Heart right ventricle (tissue), 16 donors: ENCODE measurements at regions not wholly inside any gene's neighbourhood (a gene's known extent, or its start where the extent isn't known, plus 50 kb on each side); places are given as distances from the start of the nearest gene placed in this dataset.

Source experiments
- ATAC-seq, 8 donors: fragments of 200-7000 bp; cut with Tn5 transposase; one replicate each; pipeline ENCODE4 v1.9.1; 2020; ENCODE audit warnings: mild to moderate bottlenecking in 8 of 8, moderate library complexity in 8 of 8, moderate number of reproducible peaks in 1 of 8
- DNase-seq, 2 donors: peaks; one replicate each; pipeline ENCODE4 v3.0.0-alpha.2; 2020
- H3K27ac ChIP-seq, 10 donors: fragments of 200-600 bp; sonication (generic) in 2 of 10; one replicate each; pipeline versions ENCODE4 v1.5.0 to v1.8.0; 2020 to 2022; ENCODE audit warnings: mild to moderate bottlenecking in 3 of 10
- H3K27me3 ChIP-seq, 7 donors: fragments of 200-600 bp; one replicate each; pipeline ENCODE4 v1.8.0; 2021 to 2022; ENCODE audit warnings: mild to moderate bottlenecking in 2 of 7
- H3K36me3 ChIP-seq, 9 donors: fragments of 200-600 bp; sonication (generic) in 1 of 9; one replicate each; pipeline versions ENCODE4 v1.5.0 to v1.8.0; 2020 to 2022; ENCODE audit warnings: mild to moderate bottlenecking in 2 of 9
- H3K4me1 ChIP-seq, 9 donors: fragments of 200-600 bp; sonication (generic) in 1 of 9; one replicate each; pipeline versions ENCODE4 v1.5.0 to v1.8.0; 2020 to 2022; ENCODE audit warnings: mild to moderate bottlenecking in 4 of 9
- H3K4me3 ChIP-seq, 10 donors: fragments of 200-600 bp; sonication (generic) in 2 of 10; one replicate each; pipeline versions ENCODE4 v1.5.0 to v1.8.0; 2020 to 2022; ENCODE audit warnings: mild to moderate bottlenecking in 7 of 10, moderate library complexity in 2 of 10
- H3K9me3 ChIP-seq, 11 donors: fragments of 200-600 bp in 10 of 11; sonication (generic) in 2 of 11; one replicate each; pipeline versions ENCODE4 v1.5.0 to v1.8.0; 2013 to 2022; ENCODE audit warnings: mild to moderate bottlenecking in 2 of 11, control low read depth in 1 of 11, moderate library complexity in 1 of 11
- CTCF ChIP-seq, 9 donors: fragments of 200-600 bp; sonication (generic) in 2 of 9; IDR thresholded peaks; one replicate each; pipeline versions ENCODE4 v1.5.0 to v1.8.0; 2021 to 2022; ENCODE audit warnings: antibody characterized with exemption in 9 of 9, mild to moderate bottlenecking in 5 of 9, moderate library complexity in 1 of 9
- WGBS, 2 donors: extraction: QIAGEN DNeasy Blood & Tissue Kit; methylation state at CpG; one replicate each; pipeline ENCODE4 v1.1.7; 2013; ENCODE audit warnings: inconsistent platforms in 1 of 2; 5-methylcytosine and 5-hydroxymethylcytosine counted together
- intact Hi-C, 10 donors: fragments of 100-400 bp; cut with DNase I; formaldehyde crosslinking; loops; one replicate each; pipeline versions ENCODE4 v1.11.1 to v1.14.2; 2022
- donor health status: Arrhythmogenic right ventricular cardiomyopathy.
- donor health status: ischemic (EF 13 %, LVEDD 7.1; RV severe dilation, severe dysfunction).
- donor health status: healthy with polysubstance abuse.
- donor health status: DM: no; HTN: yes; CAD: no.
- donor health status: DM: no; HTN: no; CAD: no.
- donor health status: ischemic (EF 25% LVEDD 6.9; RV normal size, moderate dysfunction).
- donor health status: ischemic (EF 25% LVEDD 5.7; RV mildly dilated, moderate dysfunction).
- donor health status: healthy.
- donor health status: DM: yes; HTN: yes; CAD: no.
- donor health status: Ischemic cardiomyopathy.
- donor health status: ischemic (EF 35%, LVEDD 5.7; RV mildly dilated, moderate dysfunction).
- donor health status: nonischemic (EF 11% LVEDD 7.7; RV severe dilation, severe dysfunction).
- donor health status: DM: yes; HTN: yes; CAD: no.
- donor health status: PGD.
- donor health status: ischemic (EF 29% LVEDD 5.4; RV normal size, mild dysfunction).
- donor health status: nonischemic (EF 23%, LVEDD 6.1; RV moderate dilation, normal function).

GRCh38 chr9:1759009-1759408, 256.1 kb upstream of the SMARCA2 start:
- Histone ChIP-seq H3K4me3 (no peak overlapping the region), H3K36me3 (no peaks in the 10 kb centered on the region), H3K9me3 (no peaks in the 10 kb centered on the region), H3K27me3 (no peaks in the 10 kb centered on the region), H3K27ac (no peak overlapping the region), H3K4me1 (no peaks in the 10 kb centered on the region)
- WGBS, 2 donors = 60 to 65% methylated on average over 2 of the region's 2 CpGs
- DNase-seq (no peak), ATAC-seq (no peak)
- no peak for TF ChIP-seq CTCF (IDR thresholded peaks at IDR 0.05)
- intact Hi-C loops = no loop called here

- Histone ChIP-seq H3K27me3 (no peaks in the 10 kb centered on the region), H3K9me3 (no peaks in the 10 kb centered on the region), H3K27ac (no peak overlapping the region), H3K36me3 (no peaks in the 10 kb centered on the region), H3K4me3 (no peak overlapping the region), H3K4me1 (no peaks in the 10 kb centered on the region)
- DNase-seq (no peak), ATAC-seq (no peak)
- intact Hi-C loops = no loop called here
- TF ChIP-seq CTCF (IDR thresholded peaks at IDR 0.05) = no peak
- 65 to 68% methylated on average over 5 of the region's 5 CpGs for whole genome bisulfite sequencing, 2 donors
Measured at GRCh38 chr9:1759771-1760300, 255.3 kb upstream of the SMARCA2 start.

- Histone ChIP-seq H3K4me3 (no peak overlapping the region), H3K27me3 (no peaks in the 10 kb centered on the region), H3K27ac (no peak overlapping the region), H3K9me3 (no peaks in the 10 kb centered on the region), H3K4me1 (no peaks in the 10 kb centered on the region), H3K36me3 (no peaks in the 10 kb centered on the region)
- 73 to 74% methylated on average over 4 of the region's 4 CpGs for WGBS, 2 donors
- no peak for DNase-seq
- ATAC-seq = no peak
- TF ChIP-seq CTCF (IDR thresholded peaks at IDR 0.05) = no peak
- intact Hi-C loops = no loop called here
Measured at GRCh38 chr9:1761807-1762206, 253.3 kb upstream of the SMARCA2 start.

- H3K9me3 ChIP-seq = peaks cover 0 to 7% (median 0%) of the 10 kb centered on the region in 11 donors
- no peaks in the 10 kb centered on the region for H3K36me3 ChIP-seq
- no peaks in the 10 kb centered on the region for H3K4me1 ChIP-seq
- H3K27me3 ChIP-seq = peaks cover 0 to 8% (median 0%) of the 10 kb centered on the region in 7 donors
- TF ChIP-seq CTCF (IDR thresholded peaks at IDR 0.05) = no peak
- ATAC-seq (no peak), DNase-seq (no peak)
- H3K4me3 ChIP-seq = no peak overlapping the region
- no peak overlapping the region for H3K27ac ChIP-seq
- 71 to 75% methylated on average over 2 of the region's 2 CpGs for WGBS, 2 donors
- intact Hi-C loops = no loop called here
Measured at GRCh38 chr9:1766042-1766441, 249.1 kb upstream of the SMARCA2 start.
